CD14-positive monocyte (primary cell): ENCODE measurements at regions not wholly inside any gene's neighbourhood (a gene's known extent, or its start where the extent isn't known, plus 50 kb on each side); places are given as distances from the start of the nearest gene placed in this dataset.

Source experiments
- DNase-seq, 3 donors: peaks; one replicate each; pipeline ENCODE4 v3.0.0-alpha.2; 2011 to 2022
- H2AFZ ChIP-seq: 2 replicates; pipeline ENCODE4 v1.6.0; 2012; ENCODE audit warnings: mild to moderate bottlenecking, low read depth, low read length, inconsistent platforms; ENCODE audit not compliant: insufficient read depth, poor library complexity, severe bottlenecking
- H3K27ac ChIP-seq, 2 donors: 1 replicate in 1 of 2; 2 replicates in 1 of 2; pipeline ENCODE4 v1.5.1; 2012 to 2013; ENCODE audit warnings: low read length in 2 of 2, control low read depth in 1 of 2, inconsistent platforms in 1 of 2, low read depth in 1 of 2, mild to moderate bottlenecking in 1 of 2
- H3K27me3 ChIP-seq, 2 donors: one replicate each; pipeline versions ENCODE4 v1.6.0 to v1.6.1; 2011 to 2013; ENCODE audit warnings: low read length in 2 of 2; ENCODE audit not compliant: control insufficient read depth in 2 of 2, insufficient read depth in 2 of 2
- H3K36me3 ChIP-seq, 2 donors: replicated peaks in 1 of 2; 1 replicate in 1 of 2; 2 replicates in 1 of 2; pipeline versions ENCODE4 v1.5.1 to v1.6.1; 2012 to 2013; ENCODE audit warnings: low read length in 2 of 2, control low read depth in 1 of 2, inconsistent platforms in 1 of 2, mild to moderate bottlenecking in 1 of 2; ENCODE audit not compliant: insufficient read depth in 2 of 2, control insufficient read depth in 1 of 2
- H3K4me1 ChIP-seq, 2 donors: 1 replicate in 1 of 2; 2 replicates in 1 of 2; pipeline versions ENCODE4 v1.5.1 to v1.6.1; 2012 to 2013; ENCODE audit warnings: low read length in 2 of 2, control low read depth in 1 of 2, inconsistent platforms in 1 of 2, mild to moderate bottlenecking in 1 of 2, moderate library complexity in 1 of 2; ENCODE audit not compliant: insufficient read depth in 2 of 2, control insufficient read depth in 1 of 2
- H3K4me2 ChIP-seq: replicated peaks from 2 replicates; pipeline ENCODE3; 2012; ENCODE audit warnings: low read length, moderate library complexity, mild to moderate bottlenecking; ENCODE audit not compliant: poor library complexity, severe bottlenecking; ENCODE audit errors: extremely low read depth
- H3K4me3 ChIP-seq, 3 experiments: fragments of 200-600 bp in 1 of 3; sonication (generic) in 1 of 3; replicated peaks in 1 of 3; 1 replicate in 2 of 3; 2 replicates in 1 of 3; pipeline ENCODE4 v1.5.1; 2011 to 2013; ENCODE audit warnings: low read length in 3 of 3, mild to moderate bottlenecking in 3 of 3, control low read depth in 2 of 3, low read depth in 2 of 3, inconsistent platforms in 1 of 3, moderate library complexity in 1 of 3
- H3K79me2 ChIP-seq: 2 replicates; pipeline ENCODE4 v1.6.0; 2012; ENCODE audit warnings: mild to moderate bottlenecking, control low read depth, inconsistent platforms, low read length, moderate library complexity; ENCODE audit not compliant: insufficient read depth
- H3K9ac ChIP-seq: 2 replicates; pipeline ENCODE4 v1.6.0; 2017; ENCODE audit warnings: low read length, mild to moderate bottlenecking; ENCODE audit not compliant: insufficient read depth, poor library complexity, severe bottlenecking
- H3K9me3 ChIP-seq, 2 donors: replicated peaks in 1 of 2; 1 replicate in 1 of 2; 2 replicates in 1 of 2; pipeline versions ENCODE4 v1.5.1 to v1.6.1; 2012 to 2013; ENCODE audit warnings: low read length in 2 of 2, control low read depth in 1 of 2; ENCODE audit not compliant: control insufficient read depth in 1 of 2, insufficient read depth in 1 of 2
- H4K20me1 ChIP-seq: 2 replicates; pipeline ENCODE4 v1.6.0; 2012; ENCODE audit warnings: mild to moderate bottlenecking, low read length, control low read depth, moderate library complexity; ENCODE audit not compliant: insufficient read depth
- H3K27ac Mint-ChIP-seq, 7 donors: one replicate each; pipeline ENCODE4 v1.8.0; 2020; ENCODE audit warnings: mild to moderate bottlenecking in 7 of 7, mixed read lengths in 7 of 7, moderate library complexity in 6 of 7, inconsistent platforms in 2 of 7
- H3K27me3 Mint-ChIP-seq, 3 donors: one replicate each; pipeline ENCODE4 v1.8.0; 2021 to 2022; ENCODE audit warnings: low read depth in 3 of 3, mild to moderate bottlenecking in 3 of 3, mixed read lengths in 3 of 3, moderate library complexity in 3 of 3, inconsistent platforms in 1 of 3
- H3K36me3 Mint-ChIP-seq, 2 donors: one replicate each; pipeline ENCODE4 v1.8.0; 2020; ENCODE audit warnings: mixed read lengths in 2 of 2, inconsistent platforms in 1 of 2, mild to moderate bottlenecking in 1 of 2
- H3K4me1 Mint-ChIP-seq: one replicate; pipeline ENCODE4 v1.8.0; 2020; ENCODE audit warnings: mild to moderate bottlenecking, mixed read lengths
- H3K4me3 Mint-ChIP-seq, 2 donors: one replicate each; pipeline ENCODE4 v1.8.0; 2020; ENCODE audit warnings: mild to moderate bottlenecking in 2 of 2, mixed read lengths in 2 of 2, moderate library complexity in 1 of 2
- H3K9me3 Mint-ChIP-seq, 7 donors: one replicate each; pipeline ENCODE4 v1.8.0; 2020 to 2022; ENCODE audit warnings: mixed read lengths in 7 of 7, mild to moderate bottlenecking in 6 of 7, moderate library complexity in 6 of 7, inconsistent platforms in 2 of 7
- WGBS: methylation state at CpG from one replicate; pipeline ENCODE4 v1.1.5; 2013; ENCODE audit warnings: missing lambda C conversion rate; ENCODE audit not compliant: insufficient coverage; 5-methylcytosine and 5-hydroxymethylcytosine counted together
- intact Hi-C, 2 donors: fragments of 100-400 bp; cut with micrococcal nuclease; formaldehyde crosslinking; loops; one replicate each; pipeline versions ENCODE4 v1.15.0 to v1.15.1; 2023
- TF ChIP-seq, protein P1 (sequence below): fragments of 200-600 bp; IDR thresholded peaks from one replicate; pipeline ENCODE4 v1.8.0; 2022; ENCODE audit warnings: antibody characterized with exemption, mild to moderate bottlenecking

DNA sequence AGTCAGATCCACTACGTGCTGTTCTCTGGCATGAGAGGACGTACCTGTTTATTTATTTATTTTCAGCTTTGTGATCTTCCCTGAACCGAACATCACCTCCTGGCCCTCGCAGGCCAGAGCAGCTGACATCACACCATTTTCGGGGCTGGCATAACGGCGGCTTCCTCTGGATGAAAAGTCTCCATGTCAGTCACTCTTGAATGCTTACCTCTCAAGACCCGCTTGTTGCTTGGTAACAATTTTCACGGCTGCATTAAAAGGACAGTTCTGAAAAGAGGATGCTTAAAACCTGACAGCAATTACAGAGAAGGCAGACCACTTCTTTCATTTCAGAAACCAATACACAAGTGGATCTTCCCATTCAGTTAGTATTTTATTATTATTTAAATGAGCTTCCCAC is 159.8 kb upstream of the CDH4 start:
- Histone ChIP-seq H3K9me3 (peaks cover 13 to 20% of the 10 kb centered on the region in 2 donors), H3K9ac (no peak overlapping the region), H3K4me3 (no peak overlapping the region), H3K4me1 (no peaks in the 10 kb centered on the region), H3K36me3 (no peaks in the 10 kb centered on the region), H2AFZ (no peak overlapping the region), H3K27ac (no peak overlapping the region), H3K79me2 (no peaks in the 10 kb centered on the region), H3K4me2 (no peak overlapping the region), H3K27me3 (no peaks in the 10 kb centered on the region), H4K20me1 (no peaks in the 10 kb centered on the region)
- Mint-ChIP-seq H3K9me3 (peaks cover 8 to 36% (median 21%) of the 10 kb centered on the region in 7 donors), H3K4me3 (no peak overlapping the region), H3K27me3 (peaks cover 2 to 7% (median 3%) of the 10 kb centered on the region in 3 donors), H3K4me1 (no peaks in the 10 kb centered on the region), H3K36me3 (no peaks in the 10 kb centered on the region), H3K27ac (no peak overlapping the region)
- TF ChIP-seq, protein P1, sequence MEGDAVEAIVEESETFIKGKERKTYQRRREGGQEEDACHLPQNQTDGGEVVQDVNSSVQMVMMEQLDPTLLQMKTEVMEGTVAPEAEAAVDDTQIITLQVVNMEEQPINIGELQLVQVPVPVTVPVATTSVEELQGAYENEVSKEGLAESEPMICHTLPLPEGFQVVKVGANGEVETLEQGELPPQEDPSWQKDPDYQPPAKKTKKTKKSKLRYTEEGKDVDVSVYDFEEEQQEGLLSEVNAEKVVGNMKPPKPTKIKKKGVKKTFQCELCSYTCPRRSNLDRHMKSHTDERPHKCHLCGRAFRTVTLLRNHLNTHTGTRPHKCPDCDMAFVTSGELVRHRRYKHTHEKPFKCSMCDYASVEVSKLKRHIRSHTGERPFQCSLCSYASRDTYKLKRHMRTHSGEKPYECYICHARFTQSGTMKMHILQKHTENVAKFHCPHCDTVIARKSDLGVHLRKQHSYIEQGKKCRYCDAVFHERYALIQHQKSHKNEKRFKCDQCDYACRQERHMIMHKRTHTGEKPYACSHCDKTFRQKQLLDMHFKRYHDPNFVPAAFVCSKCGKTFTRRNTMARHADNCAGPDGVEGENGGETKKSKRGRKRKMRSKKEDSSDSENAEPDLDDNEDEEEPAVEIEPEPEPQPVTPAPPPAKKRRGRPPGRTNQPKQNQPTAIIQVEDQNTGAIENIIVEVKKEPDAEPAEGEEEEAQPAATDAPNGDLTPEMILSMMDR, result no peak
- 95% methylated on average over 7 of the region's 9 CpGs for WGBS
- DNase-seq, result no peak
- intact Hi-C loops, result no loop called here

DNA sequence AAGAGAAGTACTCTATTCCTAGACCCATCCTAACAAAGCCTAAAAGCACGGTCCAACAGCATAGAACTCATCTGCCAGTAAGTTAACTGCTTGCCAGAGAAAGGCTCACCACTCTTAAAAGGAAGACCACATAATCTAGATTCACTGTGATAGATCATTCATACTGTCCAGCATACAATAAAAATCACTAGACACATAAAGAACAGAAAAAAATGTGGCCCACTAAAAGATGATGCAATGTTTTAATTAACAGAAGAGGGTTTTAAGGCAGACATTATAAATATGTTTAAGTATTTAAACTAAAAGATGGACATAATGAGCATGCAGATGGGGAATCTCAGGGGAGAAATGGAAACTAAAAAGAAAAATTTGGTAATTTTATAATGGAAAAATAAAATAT is 157.5 kb upstream of the CDH4 start:
- H3K9ac ChIP-seq, result no peak overlapping the region
- no peaks in the 10 kb centered on the region for H3K27me3 ChIP-seq
- H3K4me1 ChIP-seq, result no peaks in the 10 kb centered on the region
- H3K36me3 ChIP-seq, result no peaks in the 10 kb centered on the region
- H3K79me2 ChIP-seq, result no peaks in the 10 kb centered on the region
- no peak overlapping the region for H3K27ac ChIP-seq
- peaks cover 0 to 8% (median 0%) of the 10 kb centered on the region in 3 donors for H3K27me3 Mint-ChIP-seq
- H3K4me2 ChIP-seq, result no peak overlapping the region
- no peak overlapping the region for H3K4me3 ChIP-seq
- no peak overlapping the region for H2AFZ ChIP-seq
- H3K9me3 Mint-ChIP-seq, result peaks cover 8 to 29% (median 19%) of the 10 kb centered on the region in 7 donors
- WGBS, result 75% methylated on average over 1 of the region's 1 CpG
- intact Hi-C loops, result no loop called here
- no peaks in the 10 kb centered on the region for H3K4me1 Mint-ChIP-seq
- peaks cover 13 to 19% of the 10 kb centered on the region in 2 donors for H3K9me3 ChIP-seq
- H4K20me1 ChIP-seq, result no peaks in the 10 kb centered on the region
- DNase-seq, result no peak
- H3K36me3 Mint-ChIP-seq, result no peaks in the 10 kb centered on the region
- no peak overlapping the region for H3K27ac Mint-ChIP-seq
- TF ChIP-seq, protein P1, result no peak
- H3K4me3 Mint-ChIP-seq, result no peak overlapping the region
